Heart left ventricle (tissue), 16 donors: ENCODE measurements at regions not wholly inside any gene's neighbourhood (a gene's known extent, or its start where the extent isn't known, plus 50 kb on each side); places are given as distances from the start of the nearest gene placed in this dataset.

Source experiments
- ATAC-seq, 4 donors: fragments of 200-7000 bp; cut with Tn5 transposase; one replicate each; pipeline ENCODE4 v1.9.1; 2020 to 2022; ENCODE audit warnings: moderate library complexity in 4 of 4, mild to moderate bottlenecking in 3 of 4, moderate number of reproducible peaks in 1 of 4
- DNase-seq, 5 donors: peaks; one replicate each; pipeline ENCODE4 v3.0.0-alpha.2; 2020
- H3K27ac ChIP-seq, 12 donors: fragments of 200-600 bp; sonication (generic) in 4 of 12; one replicate each; pipeline versions ENCODE4 v1.5.0 to v1.8.0; 2016 to 2022; ENCODE audit warnings: mild to moderate bottlenecking in 2 of 12
- H3K27me3 ChIP-seq, 9 donors: fragments of 200-600 bp; sonication (generic) in 2 of 9; one replicate each; pipeline versions ENCODE4 v1.5.1 to v1.8.0; 2016 to 2022; ENCODE audit warnings: mild to moderate bottlenecking in 3 of 9
- H3K36me3 ChIP-seq, 9 donors: fragments of 200-600 bp; sonication (generic) in 2 of 9; one replicate each; pipeline versions ENCODE4 v1.5.0 to v1.8.0; 2018 to 2022; ENCODE audit warnings: mild to moderate bottlenecking in 2 of 9
- H3K4me1 ChIP-seq, 12 donors: fragments of 200-600 bp; sonication (generic) in 4 of 12; one replicate each; pipeline versions ENCODE4 v1.5.0 to v1.8.0; 2016 to 2022; ENCODE audit warnings: mild to moderate bottlenecking in 3 of 12
- H3K4me3 ChIP-seq, 12 donors: fragments of 200-600 bp; sonication (generic) in 4 of 12; one replicate each; pipeline versions ENCODE4 v1.5.0 to v1.8.0; 2017 to 2022; ENCODE audit warnings: mild to moderate bottlenecking in 9 of 12, moderate library complexity in 4 of 12
- H3K9me3 ChIP-seq, 12 donors: fragments of 200-600 bp; sonication (generic) in 4 of 12; one replicate each; pipeline versions ENCODE4 v1.5.0 to v1.8.0; 2016 to 2022; ENCODE audit warnings: mild to moderate bottlenecking in 1 of 12
- POLR2A ChIP-seq, 2 donors: fragments of 450-650 bp; IDR thresholded peaks; one replicate each; pipeline ENCODE4 v1.6.1; 2017; ENCODE audit warnings: antibody characterized with exemption in 2 of 2, mild to moderate bottlenecking in 2 of 2, moderate library complexity in 2 of 2
- WGBS, 4 donors: extraction: QIAGEN DNeasy Blood & Tissue Kit in 2 of 4; methylation state at CpG; one replicate each; pipeline versions ENCODE4 v1.1.5 to v1.1.7; 2013 to 2018; 5-methylcytosine and 5-hydroxymethylcytosine counted together
- intact Hi-C, 10 donors: fragments of 100-400 bp; cut with DNase I; formaldehyde crosslinking; loops; one replicate each; pipeline versions ENCODE4 v1.11.1 to v1.14.2; 2022
- TF ChIP-seq, protein P1 (sequence below), 12 donors: fragments of 200-600 bp; sonication (generic) in 4 of 12; IDR thresholded peaks; one replicate each; pipeline versions ENCODE4 v1.5.0 to v1.8.0; 2018 to 2022; ENCODE audit warnings: antibody characterized with exemption in 12 of 12, mild to moderate bottlenecking in 5 of 12
- donor health status: ischemic (EF 13 %, LVEDD 7.1; RV severe dilation, severe dysfunction).
- donor health status: healthy with polysubstance abuse.
- donor health status: DM: no; HTN: yes; CAD: no.
- donor health status: DM: no; HTN: no; CAD: no.
- donor health status: ischemic (EF 25% LVEDD 6.9; RV normal size, moderate dysfunction).
- donor health status: ischemic (EF 25% LVEDD 5.7; RV mildly dilated, moderate dysfunction).
- donor health status: healthy.
- donor health status: DM: yes; HTN: yes; CAD: no.
- donor health status: ischemic (EF 35%, LVEDD 5.7; RV mildly dilated, moderate dysfunction).
- donor health status: nonischemic (EF 11% LVEDD 7.7; RV severe dilation, severe dysfunction).
- donor health status: DM: yes; HTN: yes; CAD: no.
- donor health status: PGD.
- donor health status: ischemic (EF 29% LVEDD 5.4; RV normal size, mild dysfunction).
- donor health status: nonischemic (EF 23%, LVEDD 6.1; RV moderate dilation, normal function).

DNA sequence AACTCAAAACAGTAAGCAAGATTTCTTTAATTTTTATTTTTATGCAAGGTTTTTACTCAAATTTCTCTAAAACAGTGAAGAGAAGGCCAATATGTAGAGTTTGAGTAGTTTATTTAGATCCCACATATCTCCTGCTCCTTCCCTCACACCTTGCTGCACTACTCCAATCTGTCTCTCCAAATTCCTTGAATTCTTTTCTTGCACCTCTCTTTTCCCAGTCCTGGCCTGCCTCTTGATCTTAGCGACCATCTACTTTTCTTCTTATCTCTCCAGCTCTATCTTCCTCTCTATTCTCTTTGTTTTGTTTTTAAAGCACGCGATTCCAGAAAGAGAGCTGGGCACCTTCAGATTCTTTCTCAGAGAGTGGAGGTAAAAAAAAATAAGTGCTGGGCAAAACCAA, 86.7 kb upstream of the KCNQ5 start:
- intact Hi-C loops, result no loop called here
- no peak for ATAC-seq
- no peak for DNase-seq
- Histone ChIP-seq H3K4me3 (no peak overlapping the region), H3K36me3 (no peaks in the 10 kb centered on the region), H3K9me3 (peaks cover 0 to 10% (median 0%) of the 10 kb centered on the region in 12 donors), H3K27ac (no peak overlapping the region), H3K4me1 (no peaks in the 10 kb centered on the region), H3K27me3 (no peaks in the 10 kb centered on the region)
- no peak for TF ChIP-seq POLR2A (IDR thresholded peaks at IDR 0.05)
- TF ChIP-seq, protein P1, sequence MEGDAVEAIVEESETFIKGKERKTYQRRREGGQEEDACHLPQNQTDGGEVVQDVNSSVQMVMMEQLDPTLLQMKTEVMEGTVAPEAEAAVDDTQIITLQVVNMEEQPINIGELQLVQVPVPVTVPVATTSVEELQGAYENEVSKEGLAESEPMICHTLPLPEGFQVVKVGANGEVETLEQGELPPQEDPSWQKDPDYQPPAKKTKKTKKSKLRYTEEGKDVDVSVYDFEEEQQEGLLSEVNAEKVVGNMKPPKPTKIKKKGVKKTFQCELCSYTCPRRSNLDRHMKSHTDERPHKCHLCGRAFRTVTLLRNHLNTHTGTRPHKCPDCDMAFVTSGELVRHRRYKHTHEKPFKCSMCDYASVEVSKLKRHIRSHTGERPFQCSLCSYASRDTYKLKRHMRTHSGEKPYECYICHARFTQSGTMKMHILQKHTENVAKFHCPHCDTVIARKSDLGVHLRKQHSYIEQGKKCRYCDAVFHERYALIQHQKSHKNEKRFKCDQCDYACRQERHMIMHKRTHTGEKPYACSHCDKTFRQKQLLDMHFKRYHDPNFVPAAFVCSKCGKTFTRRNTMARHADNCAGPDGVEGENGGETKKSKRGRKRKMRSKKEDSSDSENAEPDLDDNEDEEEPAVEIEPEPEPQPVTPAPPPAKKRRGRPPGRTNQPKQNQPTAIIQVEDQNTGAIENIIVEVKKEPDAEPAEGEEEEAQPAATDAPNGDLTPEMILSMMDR (IDR thresholded peaks at IDR 0.05), result no peak
- 8 to 19% (median 18%) methylated on average over 3 of the region's 3 CpGs for WGBS, 4 donors

DNA sequence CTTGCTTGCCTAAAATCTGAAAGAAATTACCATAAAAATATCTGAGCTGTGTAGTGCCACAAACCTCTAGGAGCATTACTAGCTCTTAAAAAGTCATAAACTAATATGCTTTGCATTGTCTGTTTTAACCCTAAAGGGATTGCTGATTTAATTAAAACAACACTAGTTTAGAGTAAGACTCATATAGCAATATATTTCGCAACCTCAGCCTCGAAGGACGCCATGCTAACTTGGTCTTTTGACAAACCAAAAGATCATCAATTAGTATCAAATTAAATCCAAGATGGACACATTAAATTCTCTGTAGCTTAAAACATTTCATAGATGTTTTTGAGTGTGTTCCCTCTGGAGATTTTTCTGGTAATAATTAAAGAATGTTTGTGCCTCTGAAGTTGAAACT, 74.8 kb upstream of the KCNQ5 start:
- TF ChIP-seq, protein P1 (IDR thresholded peaks at IDR 0.05), result no peak
- TF ChIP-seq POLR2A (IDR thresholded peaks at IDR 0.05), result no peak
- no peak overlapping the region for H3K27ac ChIP-seq
- no peak overlapping the region for H3K4me3 ChIP-seq
- peaks cover 0 to 11% (median 2%) of the 10 kb centered on the region in 12 donors for H3K9me3 ChIP-seq
- no peaks in the 10 kb centered on the region for H3K27me3 ChIP-seq
- intact Hi-C loops, result no loop called here
- 91 to 95% (median 92%) methylated on average over 3 of the region's 3 CpGs for WGBS, 4 donors
- H3K36me3 ChIP-seq, result no peaks in the 10 kb centered on the region
- DNase-seq (no peak), ATAC-seq (no peak)
- no peaks in the 10 kb centered on the region for H3K4me1 ChIP-seq

DNA sequence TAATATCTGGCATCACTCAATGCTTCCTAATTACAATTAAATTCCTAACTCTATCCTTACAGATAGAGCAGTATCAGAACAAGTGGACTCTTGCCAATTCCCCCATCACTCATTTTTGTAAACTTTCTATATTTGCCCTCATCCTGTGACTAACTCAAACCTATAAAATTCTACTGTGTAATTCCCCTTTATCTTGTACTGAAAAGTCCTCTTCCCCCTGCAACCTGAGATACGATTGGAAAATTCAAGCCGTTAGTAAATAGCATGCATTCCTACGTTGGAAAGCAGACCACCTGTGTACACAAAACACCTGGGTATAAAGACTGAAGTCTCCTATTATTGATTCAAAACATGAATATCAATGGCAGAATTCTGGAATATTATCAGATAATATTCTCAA, 70.4 kb upstream of the KCNQ5 start:
- Histone ChIP-seq H3K27ac (no peak overlapping the region), H3K4me3 (no peak overlapping the region), H3K27me3 (no peaks in the 10 kb centered on the region), H3K9me3 (no peaks in the 10 kb centered on the region), H3K4me1 (no peaks in the 10 kb centered on the region), H3K36me3 (no peaks in the 10 kb centered on the region)
- intact Hi-C loops, result no loop called here
- DNase-seq (no peak), ATAC-seq (no peak)
- TF ChIP-seq, protein P1 (IDR thresholded peaks at IDR 0.05), result no peak
- no peak for TF ChIP-seq POLR2A (IDR thresholded peaks at IDR 0.05)
- WGBS, 4 donors, result 53 to 65% (median 62%) methylated on average over 3 of the region's 3 CpGs

DNA sequence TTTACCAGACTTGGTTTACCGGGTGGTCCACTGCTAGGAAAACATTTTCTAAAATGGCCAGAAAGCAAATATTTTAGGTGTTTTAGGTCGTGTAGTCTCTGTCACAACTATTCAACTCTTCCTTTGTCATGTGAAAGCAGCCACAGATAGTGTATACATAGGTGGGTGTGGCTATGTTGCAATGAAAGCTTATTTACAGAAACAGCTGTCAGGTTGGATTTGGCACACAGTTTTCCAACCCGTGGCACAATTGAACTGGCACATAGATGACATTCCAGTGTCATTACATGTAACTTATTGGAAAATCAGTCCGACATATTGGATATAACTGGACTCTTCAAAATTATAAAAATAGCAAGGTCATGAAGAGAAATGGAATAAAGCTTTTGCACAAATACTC, 68.9 kb upstream of the KCNQ5 start:
- Histone ChIP-seq H3K4me1 (no peaks in the 10 kb centered on the region), H3K4me3 (no peak overlapping the region), H3K27me3 (no peaks in the 10 kb centered on the region), H3K9me3 (no peaks in the 10 kb centered on the region), H3K27ac (no peak overlapping the region), H3K36me3 (no peaks in the 10 kb centered on the region)
- DNase-seq (no peak), ATAC-seq (no peak)
- intact Hi-C loops, result no loop called here
- WGBS, 4 donors, result 40 to 54% (median 48%) methylated on average over 4 of the region's 4 CpGs
- TF ChIP-seq, protein P1 (IDR thresholded peaks at IDR 0.05), result no peak
- TF ChIP-seq POLR2A (IDR thresholded peaks at IDR 0.05), result no peak
